Mesenchymal stem cell (in vitro differentiated cells and primary cell): ENCODE measurements at regions not wholly inside any gene's neighbourhood (a gene's known extent, or its start where the extent isn't known, plus 50 kb on each side); places are given as distances from the start of the nearest gene placed in this dataset.

ENCODE experiments used
- DNase-seq: peaks from one replicate; pipeline ENCODE4 v3.0.0-alpha.2; 2013
- H2AFZ ChIP-seq: one replicate; pipeline ENCODE4 v1.6.1; 2013; ENCODE audit warnings: low read depth, mild to moderate bottlenecking, control low read depth, inconsistent platforms, low read length, moderate library complexity
- H2AK5ac ChIP-seq: 2 replicates; pipeline ENCODE4 v1.6.1; 2013; ENCODE audit warnings: low read length, moderate library complexity, mild to moderate bottlenecking, inconsistent platforms; ENCODE audit not compliant: severe bottlenecking
- H2BK120ac ChIP-seq: one replicate; pipeline ENCODE4 v1.6.1; 2013; ENCODE audit warnings: low read depth, mild to moderate bottlenecking, inconsistent platforms, low read length, moderate library complexity
- H2BK12ac ChIP-seq, 2 experiments: one replicate each; pipeline ENCODE4 v1.6.1; 2013; ENCODE audit warnings: inconsistent platforms in 2 of 2, low read length in 2 of 2, mild to moderate bottlenecking in 2 of 2, moderate library complexity in 2 of 2, control low read depth in 1 of 2
- H2BK15ac ChIP-seq: one replicate; pipeline ENCODE4 v1.6.1; 2013; ENCODE audit warnings: mild to moderate bottlenecking, low read depth, inconsistent platforms; ENCODE audit not compliant: poor library complexity, severe bottlenecking
- H2BK5ac ChIP-seq: 2 replicates; pipeline ENCODE4 v1.6.1; 2013; ENCODE audit warnings: low read depth, mild to moderate bottlenecking, low read length, control low read depth, inconsistent platforms; ENCODE audit not compliant: poor library complexity, severe bottlenecking
- H3K14ac ChIP-seq, 2 experiments: one replicate each; pipeline ENCODE4 v1.6.1; 2013; ENCODE audit warnings: inconsistent platforms in 2 of 2, low read length in 2 of 2, control low read depth in 1 of 2, mild to moderate bottlenecking in 1 of 2, moderate library complexity in 1 of 2
- H3K18ac ChIP-seq, 2 experiments: one replicate each; pipeline ENCODE4 v1.6.1; 2013; ENCODE audit warnings: inconsistent platforms in 2 of 2, low read length in 2 of 2, control low read depth in 1 of 2, low read depth in 1 of 2, mild to moderate bottlenecking in 1 of 2
- H3K23ac ChIP-seq, 2 experiments: one replicate each; pipeline ENCODE4 v1.6.1; 2013; ENCODE audit warnings: inconsistent platforms in 2 of 2, low read length in 2 of 2, mild to moderate bottlenecking in 2 of 2, moderate library complexity in 2 of 2, control low read depth in 1 of 2
- H3K27ac ChIP-seq: 2 replicates; pipeline ENCODE4 v1.5.1; 2013; ENCODE audit warnings: mild to moderate bottlenecking, moderate library complexity, low read length, control low read depth, inconsistent platforms; ENCODE audit not compliant: poor library complexity, severe bottlenecking
- H3K27me3 ChIP-seq, 2 experiments: 2 replicates each; pipeline versions ENCODE4 v1.6.1 to v1.7.0; 2013; ENCODE audit warnings: low read length in 2 of 2, mild to moderate bottlenecking in 2 of 2, moderate library complexity in 2 of 2, control low read depth in 1 of 2, inconsistent platforms in 1 of 2; ENCODE audit not compliant: control insufficient read depth in 1 of 2, insufficient read depth in 1 of 2
- H3K36me3 ChIP-seq, 2 experiments: 2 replicates each; pipeline versions ENCODE4 v1.6.1 to v1.7.0; 2013; ENCODE audit warnings: low read length in 2 of 2, control low read depth in 1 of 2, inconsistent platforms in 1 of 2, low read depth in 1 of 2, mild to moderate bottlenecking in 1 of 2; ENCODE audit not compliant: insufficient read depth in 2 of 2, control insufficient read depth in 1 of 2
- H3K4ac ChIP-seq, 2 experiments: one replicate each; pipeline ENCODE4 v1.6.1; 2013; ENCODE audit warnings: inconsistent platforms in 2 of 2, low read length in 2 of 2, mild to moderate bottlenecking in 2 of 2, moderate library complexity in 2 of 2, control low read depth in 1 of 2, low read depth in 1 of 2
- H3K4me1 ChIP-seq: 2 replicates; pipeline ENCODE4 v1.6.1; 2013; ENCODE audit warnings: low read depth, low read length, control low read depth; ENCODE audit not compliant: control insufficient read depth, insufficient read depth
- H3K4me2 ChIP-seq: 2 replicates; pipeline ENCODE4 v1.6.1; 2013; ENCODE audit warnings: low read length, mild to moderate bottlenecking, inconsistent platforms; ENCODE audit not compliant: poor library complexity, severe bottlenecking
- H3K4me3 ChIP-seq, 2 experiments: 2 replicates each; pipeline versions ENCODE4 v1.5.1 to v1.7.0; 2013; ENCODE audit warnings: low read length in 2 of 2, mild to moderate bottlenecking in 2 of 2, control low read depth in 1 of 2, low read depth in 1 of 2; ENCODE audit not compliant: insufficient read depth in 1 of 2
- H3K79me1 ChIP-seq: replicated peaks from 2 replicates; pipeline ENCODE4 v1.6.1; 2013; ENCODE audit warnings: mild to moderate bottlenecking, control low read depth, low read length, inconsistent platforms; ENCODE audit not compliant: poor library complexity, severe bottlenecking
- H3K9ac ChIP-seq: 2 replicates; pipeline ENCODE4 v1.7.0; 2013; ENCODE audit warnings: mild to moderate bottlenecking, low read length, moderate library complexity
- H3K9me3 ChIP-seq: 2 replicates; pipeline ENCODE4 v1.7.0; 2013; ENCODE audit warnings: mild to moderate bottlenecking, low read length; ENCODE audit not compliant: control insufficient read depth
- H4K8ac ChIP-seq: one replicate; pipeline ENCODE4 v1.6.1; 2013; ENCODE audit warnings: inconsistent platforms, mild to moderate bottlenecking, low read length, moderate library complexity
- H4K91ac ChIP-seq: one replicate; pipeline ENCODE4 v1.6.1; 2013; ENCODE audit warnings: mild to moderate bottlenecking, low read length, inconsistent platforms
- WGBS: methylation state at CpG from one replicate; pipeline ENCODE4 v1.1.7; 2013; ENCODE audit warnings: mixed read lengths; 5-methylcytosine and 5-hydroxymethylcytosine counted together

DNA sequence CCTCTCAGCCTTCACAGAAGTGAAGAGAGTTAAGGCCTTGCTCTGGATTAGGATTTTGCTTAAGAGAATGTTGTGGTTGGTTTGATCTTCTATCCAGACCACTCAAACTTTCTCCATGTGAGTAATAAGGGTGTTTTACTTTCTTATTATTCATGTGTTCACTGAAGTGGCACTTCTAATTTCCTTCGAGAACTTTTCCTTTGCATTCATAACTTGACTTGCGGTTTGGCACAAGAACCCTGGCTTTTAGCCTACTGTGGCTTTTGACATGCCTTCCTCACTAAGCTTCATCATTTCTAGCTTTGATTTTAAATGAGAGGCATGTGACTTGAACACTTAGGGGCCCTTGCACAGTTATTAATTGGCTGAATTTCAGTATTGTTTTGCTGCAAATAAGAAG lies 166.1 kb upstream of the OPRM1 start:
- H2BK5ac ChIP-seq, result no peak overlapping the region
- H2AFZ ChIP-seq, result no peak overlapping the region
- WGBS, result 94% methylated on average over 2 of the region's 2 CpGs
- H2BK120ac ChIP-seq, result no peak overlapping the region
- no peaks in the 10 kb centered on the region for H3K27me3 ChIP-seq
- no peak overlapping the region for H2BK12ac ChIP-seq
- no peak overlapping the region for H3K23ac ChIP-seq
- no peak overlapping the region for H3K14ac ChIP-seq
- no peaks in the 10 kb centered on the region for H3K36me3 ChIP-seq
- no peaks in the 10 kb centered on the region for H3K79me1 ChIP-seq
- H4K8ac ChIP-seq, result no peak overlapping the region
- no peak overlapping the region for H3K27ac ChIP-seq
- H3K9ac ChIP-seq, result no peak overlapping the region
- no peak overlapping the region for H3K4me2 ChIP-seq
- no peak overlapping the region for H3K18ac ChIP-seq
- no peak overlapping the region for H3K4ac ChIP-seq
- H3K4me1 ChIP-seq, result no peaks in the 10 kb centered on the region
- H3K4me3 ChIP-seq, result no peak overlapping the region
- no peak overlapping the region for H2AK5ac ChIP-seq
- DNase-seq, result no peak
- no peak overlapping the region for H2BK15ac ChIP-seq
- no peaks in the 10 kb centered on the region for H3K9me3 ChIP-seq
- no peak overlapping the region for H4K91ac ChIP-seq

DNA sequence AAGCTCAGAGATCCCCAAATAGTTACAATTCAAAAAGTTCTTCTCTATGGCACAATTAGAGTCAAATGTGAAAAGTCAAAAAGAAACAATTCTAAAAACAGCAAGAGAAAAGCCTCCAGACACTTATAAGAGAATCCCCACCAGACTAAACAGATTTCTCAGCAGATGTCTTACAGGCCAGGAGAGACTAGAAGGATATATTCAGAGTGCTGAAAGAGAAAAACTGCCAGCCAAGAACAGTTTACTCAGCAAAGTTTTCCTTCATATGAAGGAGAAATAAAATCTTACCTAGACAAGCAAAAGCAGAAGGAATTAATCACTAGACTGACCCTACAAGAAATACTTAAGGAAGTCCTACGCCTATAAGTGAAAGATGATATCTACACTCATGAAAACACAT lies 176.1 kb upstream of the OPRM1 start:
- Histone ChIP-seq H2BK12ac (no peak overlapping the region), H3K27ac (no peak overlapping the region), H2BK120ac (no peak overlapping the region), H3K79me1 (no peaks in the 10 kb centered on the region), H3K4me2 (no peak overlapping the region), H2BK5ac (no peak overlapping the region), H2AK5ac (no peak overlapping the region), H3K14ac (no peak overlapping the region), H4K8ac (no peak overlapping the region), H2BK15ac (no peak overlapping the region), H3K18ac (no peak overlapping the region), H3K9me3 (peaks cover 3% of the 10 kb centered on the region), H3K4me1 (no peaks in the 10 kb centered on the region), H3K4ac (no peak overlapping the region), H3K27me3 (no peaks in the 10 kb centered on the region), H3K9ac (no peak overlapping the region), H3K23ac (no peak overlapping the region), H3K4me3 (no peak overlapping the region), H2AFZ (no peak overlapping the region), H3K36me3 (no peaks in the 10 kb centered on the region), H4K91ac (no peak overlapping the region)
- DNase-seq, result peak; percentile 1
- no CpG with 5 or more reads among the region's 1 CpG for WGBS

DNA sequence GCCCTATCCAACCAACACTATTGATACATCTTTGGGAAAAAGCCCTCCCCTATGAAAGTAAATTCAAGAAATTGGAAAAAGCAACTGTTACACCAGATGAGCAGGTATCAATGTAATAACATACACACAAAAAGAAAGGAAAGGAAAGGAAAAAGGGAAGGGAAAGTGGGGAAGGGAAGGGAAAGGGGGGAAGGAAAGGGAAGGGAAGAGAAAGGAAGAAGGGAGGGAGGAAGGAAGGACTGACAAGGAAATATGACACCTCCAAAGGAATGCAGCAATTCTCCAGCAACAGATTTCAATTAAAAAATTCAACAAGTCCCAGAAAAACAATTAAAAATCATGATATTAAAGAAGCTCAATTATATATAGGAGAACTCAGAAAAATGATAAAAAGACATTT lies 176.9 kb upstream of the OPRM1 start:
- Histone ChIP-seq H2AFZ (no peak overlapping the region), H4K8ac (no peak overlapping the region), H3K4ac (no peak overlapping the region), H2BK5ac (no peak overlapping the region), H3K23ac (no peak overlapping the region), H2BK120ac (no peak overlapping the region), H2BK15ac (no peak overlapping the region), H3K36me3 (no peaks in the 10 kb centered on the region), H3K9ac (no peak overlapping the region), H3K18ac (no peak overlapping the region), H3K14ac (no peak overlapping the region), H2AK5ac (no peak overlapping the region), H3K9me3 (peaks cover 3% of the 10 kb centered on the region), H2BK12ac (no peak overlapping the region), H3K27ac (no peak overlapping the region), H3K4me3 (no peak overlapping the region), H3K4me2 (no peak overlapping the region), H4K91ac (no peak overlapping the region), H3K27me3 (no peaks in the 10 kb centered on the region), H3K79me1 (no peaks in the 10 kb centered on the region), H3K4me1 (no peaks in the 10 kb centered on the region)
- no peak for DNase-seq

DNA sequence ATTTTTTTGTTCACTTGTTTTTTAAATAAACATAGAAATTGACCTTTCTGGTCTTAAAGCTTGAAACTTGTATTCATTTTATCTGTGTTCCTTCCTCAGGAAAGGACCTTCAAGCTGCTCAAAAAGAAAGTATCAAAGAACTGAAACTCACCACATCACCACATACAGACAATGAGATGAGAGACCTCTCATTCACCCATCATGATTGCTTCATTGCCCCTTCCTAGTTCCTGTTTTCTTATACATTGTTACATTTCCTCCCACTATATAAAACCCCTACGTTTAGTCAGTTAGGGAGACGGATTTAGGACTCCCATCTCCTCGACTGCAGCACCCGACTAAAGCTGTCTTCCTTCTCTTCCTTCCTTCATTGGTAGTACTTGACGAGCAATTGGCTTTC lies 180.5 kb upstream of the OPRM1 start:
- no peaks in the 10 kb centered on the region for H3K4me1 ChIP-seq
- no peaks in the 10 kb centered on the region for H3K79me1 ChIP-seq
- H4K8ac ChIP-seq, result no peak overlapping the region
- H3K27ac ChIP-seq, result no peak overlapping the region
- H2AK5ac ChIP-seq, result no peak overlapping the region
- no peak overlapping the region for H2AFZ ChIP-seq
- H3K9ac ChIP-seq, result no peak overlapping the region
- H3K36me3 ChIP-seq, result no peaks in the 10 kb centered on the region
- H3K27me3 ChIP-seq, result no peaks in the 10 kb centered on the region
- H3K18ac ChIP-seq, result no peak overlapping the region
- WGBS, result 76% methylated on average over 5 of the region's 5 CpGs
- H3K4ac ChIP-seq, result no peak overlapping the region
- H2BK12ac ChIP-seq, result no peak overlapping the region
- no peak overlapping the region for H2BK15ac ChIP-seq
- no peak overlapping the region for H3K4me2 ChIP-seq
- DNase-seq, result no peak
- H3K4me3 ChIP-seq, result no peak overlapping the region
- no peak overlapping the region for H2BK5ac ChIP-seq
- H2BK120ac ChIP-seq, result no peak overlapping the region
- no peak overlapping the region for H3K23ac ChIP-seq
- no peak overlapping the region for H4K91ac ChIP-seq
- peaks cover 3% of the 10 kb centered on the region for H3K9me3 ChIP-seq
- no peak overlapping the region for H3K14ac ChIP-seq
